ENCODE measurements at regions not wholly inside any gene's neighbourhood (a gene's known extent, or its start where the extent isn't known, plus 50 kb on each side); places are given as distances from the start of the nearest gene placed in this dataset.

- Histone ChIP-seq H2BK15ac (ENCODE audit: low read length) (no peak overlapping the region), H4K91ac (ENCODE audit: low read depth, low read length, poor library complexity) (no peak overlapping the region), H2BK120ac (ENCODE audit: low read depth, low read length) (no peak overlapping the region), H3K18ac (ENCODE audit: low read length) (no peak overlapping the region), H3K27me3 (ENCODE audit: control insufficient read depth in 3 of 3, insufficient read depth in 3 of 3, low read depth in 1 of 3, low read length in 3 of 3) (no peaks in the 10 kb centered on the region), H4K8ac (ENCODE audit: low read depth, low read length) (no peak overlapping the region), H3K4me1 (ENCODE audit: control insufficient read depth in 2 of 2, insufficient read depth in 1 of 2, low read depth in 1 of 2, low read length in 2 of 2) (peaks cover 0 to 1% of the 10 kb centered on the region in 2 donors), H2AK5ac (ENCODE audit: low read depth, low read length) (no peak overlapping the region), H3K36me3 (replicated peaks in 1 of 2; ENCODE audit: control insufficient read depth in 2 of 2, insufficient read depth in 2 of 2, low read length in 2 of 2) (no peaks in the 10 kb centered on the region), H3K79me1 (ENCODE audit: low read depth, low read length) (no peaks in the 10 kb centered on the region), H2AFZ (ENCODE audit: low read length) (no peak overlapping the region), H3K23ac (ENCODE audit: low read depth, low read length, poor library complexity) (no peak overlapping the region), H3K9me3 (replicated peaks in 1 of 2; ENCODE audit: control insufficient read depth in 2 of 2, insufficient read depth in 1 of 2, low read depth in 1 of 2, low read length in 2 of 2) (peaks cover 0 to 2% of the 10 kb centered on the region in 2 donors), H3K4me2 (ENCODE audit: insufficient read depth, low read length, poor library complexity, severe bottlenecking) (no peak overlapping the region), H2BK12ac (ENCODE audit: low read length) (no peak overlapping the region), H2BK5ac (ENCODE audit: low read length) (no peak overlapping the region), H3K14ac (ENCODE audit: low read length) (no peak overlapping the region), H3K27ac (replicated peaks; ENCODE audit: low read length) (no peak overlapping the region), H3K9ac (ENCODE audit: low read depth, low read length, poor library complexity) (no peak overlapping the region), H3K4ac (ENCODE audit: low read length) (no peak overlapping the region), H3K4me3 (ENCODE audit: low read length in 2 of 2) (no peak overlapping the region)
- no CpG with 5 or more reads among the region's 11 CpGs for WGBS, 2 donors (ENCODE audit: extremely low coverage in 2 of 2, insufficient read length in 2 of 2, insufficient replicate concordance in 1 of 2)
- no peak for DNase-seq (ENCODE audit: low spot score)
Observed at GRCh38 chr2:221334481-221335218, 237.5 kb downstream of the EPHA4 start.

- Histone ChIP-seq H4K8ac (ENCODE audit: low read depth, low read length) (no peak overlapping the region), H3K4me1 (ENCODE audit: control insufficient read depth in 2 of 2, insufficient read depth in 1 of 2, low read depth in 1 of 2, low read length in 2 of 2) (peaks cover 0 to 1% of the 10 kb centered on the region in 2 donors), H2AFZ (ENCODE audit: low read length) (no peak overlapping the region), H3K79me1 (ENCODE audit: low read depth, low read length) (no peaks in the 10 kb centered on the region), H3K27me3 (ENCODE audit: control insufficient read depth in 3 of 3, insufficient read depth in 3 of 3, low read depth in 1 of 3, low read length in 3 of 3) (no peaks in the 10 kb centered on the region), H2BK12ac (ENCODE audit: low read length) (no peak overlapping the region), H3K18ac (ENCODE audit: low read length) (no peak overlapping the region), H2BK120ac (ENCODE audit: low read depth, low read length) (no peak overlapping the region), H3K4me3 (ENCODE audit: low read length in 2 of 2) (no peak overlapping the region), H3K36me3 (replicated peaks in 1 of 2; ENCODE audit: control insufficient read depth in 2 of 2, insufficient read depth in 2 of 2, low read length in 2 of 2) (no peaks in the 10 kb centered on the region), H3K4me2 (ENCODE audit: insufficient read depth, low read length, poor library complexity, severe bottlenecking) (no peak overlapping the region), H3K27ac (replicated peaks; ENCODE audit: low read length) (no peak overlapping the region), H3K4ac (ENCODE audit: low read length) (no peak overlapping the region), H3K9me3 (replicated peaks in 1 of 2; ENCODE audit: control insufficient read depth in 2 of 2, insufficient read depth in 1 of 2, low read depth in 1 of 2, low read length in 2 of 2) (peaks cover 0 to 2% of the 10 kb centered on the region in 2 donors), H2AK5ac (ENCODE audit: low read depth, low read length) (no peak overlapping the region), H3K14ac (ENCODE audit: low read length) (no peak overlapping the region), H4K91ac (ENCODE audit: low read depth, low read length, poor library complexity) (no peak overlapping the region), H2BK15ac (ENCODE audit: low read length) (no peak overlapping the region), H3K9ac (ENCODE audit: low read depth, low read length, poor library complexity) (no peak overlapping the region), H2BK5ac (ENCODE audit: low read length) (no peak overlapping the region), H3K23ac (ENCODE audit: low read depth, low read length, poor library complexity) (no peak overlapping the region)
- WGBS, 2 donors (ENCODE audit: extremely low coverage in 2 of 2, insufficient read length in 2 of 2, insufficient replicate concordance in 1 of 2), result no CpG with 5 or more reads among the region's 12 CpGs
- no peak for DNase-seq (ENCODE audit: low spot score)
Observed at GRCh38 chr2:221335219-221335752, 236.8 kb downstream of the EPHA4 start.

- no peak overlapping the region for H4K8ac ChIP-seq (ENCODE audit: low read depth, low read length)
- DNase-seq (ENCODE audit: low spot score), result no peak
- no peak overlapping the region for H2AFZ ChIP-seq (ENCODE audit: low read length)
- H3K4me1 ChIP-seq (ENCODE audit: control insufficient read depth in 2 of 2, insufficient read depth in 1 of 2, low read depth in 1 of 2, low read length in 2 of 2), result peaks cover 0 to 1% of the 10 kb centered on the region in 2 donors
- H2BK5ac ChIP-seq (ENCODE audit: low read length), result no peak overlapping the region
- no peak overlapping the region for H2BK12ac ChIP-seq (ENCODE audit: low read length)
- H3K9me3 ChIP-seq (replicated peaks in 1 of 2; ENCODE audit: control insufficient read depth in 2 of 2, insufficient read depth in 1 of 2, low read depth in 1 of 2, low read length in 2 of 2), result peaks cover 0 to 2% of the 10 kb centered on the region in 2 donors
- no peak overlapping the region for H3K4me2 ChIP-seq (ENCODE audit: insufficient read depth, low read length, poor library complexity, severe bottlenecking)
- H3K18ac ChIP-seq (ENCODE audit: low read length), result no peak overlapping the region
- H3K23ac ChIP-seq (ENCODE audit: low read depth, low read length, poor library complexity), result no peak overlapping the region
- no peak overlapping the region for H3K27ac ChIP-seq (replicated peaks; ENCODE audit: low read length)
- no peak overlapping the region for H2BK120ac ChIP-seq (ENCODE audit: low read depth, low read length)
- no peak overlapping the region for H3K9ac ChIP-seq (ENCODE audit: low read depth, low read length, poor library complexity)
- no CpG with 5 or more reads among the region's 2 CpGs for WGBS, 2 donors (ENCODE audit: extremely low coverage in 2 of 2, insufficient read length in 2 of 2, insufficient replicate concordance in 1 of 2)
- no peak overlapping the region for H2BK15ac ChIP-seq (ENCODE audit: low read length)
- no peaks in the 10 kb centered on the region for H3K79me1 ChIP-seq (ENCODE audit: low read depth, low read length)
- H3K4me3 ChIP-seq (ENCODE audit: low read length in 2 of 2), result no peak overlapping the region
- no peaks in the 10 kb centered on the region for H3K36me3 ChIP-seq (replicated peaks in 1 of 2; ENCODE audit: control insufficient read depth in 2 of 2, insufficient read depth in 2 of 2, low read length in 2 of 2)
- H3K14ac ChIP-seq (ENCODE audit: low read length), result no peak overlapping the region
- H4K91ac ChIP-seq (ENCODE audit: low read depth, low read length, poor library complexity), result no peak overlapping the region
- no peaks in the 10 kb centered on the region for H3K27me3 ChIP-seq (ENCODE audit: control insufficient read depth in 3 of 3, insufficient read depth in 3 of 3, low read depth in 1 of 3, low read length in 3 of 3)
- no peak overlapping the region for H3K4ac ChIP-seq (ENCODE audit: low read length)
- no peak overlapping the region for H2AK5ac ChIP-seq (ENCODE audit: low read depth, low read length)
Observed at GRCh38 chr2:221336967-221337366, 235.1 kb downstream of the EPHA4 start.

GRCh38 chr2:221337957-221338685, 234.0 kb downstream of the EPHA4 start:
- no peaks in the 10 kb centered on the region for H3K36me3 ChIP-seq (replicated peaks in 1 of 2; ENCODE audit: control insufficient read depth in 2 of 2, insufficient read depth in 2 of 2, low read length in 2 of 2)
- no CpG with 5 or more reads among the region's 5 CpGs for WGBS, 2 donors (ENCODE audit: extremely low coverage in 2 of 2, insufficient read length in 2 of 2, insufficient replicate concordance in 1 of 2)
- H2BK12ac ChIP-seq (ENCODE audit: low read length), result no peak overlapping the region
- no peak overlapping the region for H4K8ac ChIP-seq (ENCODE audit: low read depth, low read length)
- DNase-seq (ENCODE audit: low spot score), result no peak
- H4K91ac ChIP-seq (ENCODE audit: low read depth, low read length, poor library complexity), result no peak overlapping the region
- H2BK120ac ChIP-seq (ENCODE audit: low read depth, low read length), result no peak overlapping the region
- no peak overlapping the region for H3K4ac ChIP-seq (ENCODE audit: low read length)
- no peak overlapping the region for H2AFZ ChIP-seq (ENCODE audit: low read length)
- H2BK15ac ChIP-seq (ENCODE audit: low read length), result no peak overlapping the region
- H3K27me3 ChIP-seq (ENCODE audit: control insufficient read depth in 3 of 3, insufficient read depth in 3 of 3, low read depth in 1 of 3, low read length in 3 of 3), result no peaks in the 10 kb centered on the region
- no peak overlapping the region for H3K23ac ChIP-seq (ENCODE audit: low read depth, low read length, poor library complexity)
- H3K4me3 ChIP-seq (ENCODE audit: low read length in 2 of 2), result no peak overlapping the region
- H3K4me1 ChIP-seq (ENCODE audit: control insufficient read depth in 2 of 2, insufficient read depth in 1 of 2, low read depth in 1 of 2, low read length in 2 of 2), result peaks cover 0 to 1% of the 10 kb centered on the region in 2 donors
- H3K18ac ChIP-seq (ENCODE audit: low read length), result peak overlapping the region; percentile 19
- no peak overlapping the region for H3K27ac ChIP-seq (replicated peaks; ENCODE audit: low read length)
- no peak overlapping the region for H3K14ac ChIP-seq (ENCODE audit: low read length)
- H3K9me3 ChIP-seq (replicated peaks in 1 of 2; ENCODE audit: control insufficient read depth in 2 of 2, insufficient read depth in 1 of 2, low read depth in 1 of 2, low read length in 2 of 2), result no peaks in the 10 kb centered on the region
- no peaks in the 10 kb centered on the region for H3K79me1 ChIP-seq (ENCODE audit: low read depth, low read length)
- H2AK5ac ChIP-seq (ENCODE audit: low read depth, low read length), result no peak overlapping the region
- H2BK5ac ChIP-seq (ENCODE audit: low read length), result no peak overlapping the region
- peak overlapping the region; percentile 34 for H3K9ac ChIP-seq (ENCODE audit: low read depth, low read length, poor library complexity)
- no peak overlapping the region for H3K4me2 ChIP-seq (ENCODE audit: insufficient read depth, low read length, poor library complexity, severe bottlenecking)

Data from neuronal stem cell (in vitro differentiated cells).